ENCODE measurements at regions not wholly inside any gene's neighbourhood (a gene's known extent, or its start where the extent isn't known, plus 50 kb on each side); places are given as distances from the start of the nearest gene placed in this dataset.

- DNase-seq (ENCODE audit: low spot score), result peak; percentile 48
- peak; percentile 71 for TF ChIP-seq CTCF (IDR thresholded peaks at IDR 0.05; ENCODE audit: extremely low read depth, insufficient read depth, missing control alignments)
- in situ Hi-C loops (cut with MboI; ENCODE audit: low pct_unique_long_range_greater_than_20kb, low sequenced_read_pairs, unreplicated experiment), result loop anchor here (25.0 kb wide), 1 partner anchor 1250 kb away; no protein-coding TSS in a partner anchor
Measured at GRCh38 chrX:149286940-149287349, 218.2 kb downstream of the IDS start.

GRCh38 chrX:149284616-149285015 lies 220.5 kb downstream of the IDS start:
- in situ Hi-C loops (cut with MboI; ENCODE audit: low pct_unique_long_range_greater_than_20kb, low sequenced_read_pairs, unreplicated experiment), result loop anchor here (25.0 kb wide), 1 partner anchor 1247 kb away; no protein-coding TSS in a partner anchor
- TF ChIP-seq CTCF (IDR thresholded peaks at IDR 0.05; ENCODE audit: extremely low read depth, insufficient read depth, missing control alignments), result no peak
- no peak for DNase-seq (ENCODE audit: low spot score)

GRCh38 chrX:149283853-149284252 lies 221.3 kb downstream of the IDS start:
- in situ Hi-C loops (cut with MboI; ENCODE audit: low pct_unique_long_range_greater_than_20kb, low sequenced_read_pairs, unreplicated experiment), result loop anchor here (25.0 kb wide), 1 partner anchor 1247 kb away; no protein-coding TSS in a partner anchor
- TF ChIP-seq CTCF (IDR thresholded peaks at IDR 0.05; ENCODE audit: extremely low read depth, insufficient read depth, missing control alignments), result no peak
- DNase-seq (ENCODE audit: low spot score), result no peak

GRCh38 chrX:149282909-149283308 lies 222.2 kb downstream of the IDS start:
- DNase-seq (ENCODE audit: low spot score), result no peak
- no peak for TF ChIP-seq CTCF (IDR thresholded peaks at IDR 0.05; ENCODE audit: extremely low read depth, insufficient read depth, missing control alignments)
- in situ Hi-C loops (cut with MboI; ENCODE audit: low pct_unique_long_range_greater_than_20kb, low sequenced_read_pairs, unreplicated experiment), result loop anchor here (25.0 kb wide), 1 partner anchor 1246 kb away; no protein-coding TSS in a partner anchor

GRCh38 chrX:149280011-149280410 lies 225.1 kb downstream of the IDS start:
- in situ Hi-C loops (cut with MboI; ENCODE audit: low pct_unique_long_range_greater_than_20kb, low sequenced_read_pairs, unreplicated experiment), result loop anchor here (25.0 kb wide), 1 partner anchor 1243 kb away; no protein-coding TSS in a partner anchor
- no peak for DNase-seq (ENCODE audit: low spot score)
- TF ChIP-seq CTCF (IDR thresholded peaks at IDR 0.05; ENCODE audit: extremely low read depth, insufficient read depth, missing control alignments), result no peak

GRCh38 chrX:149275836-149276235 lies 229.3 kb downstream of the IDS start:
- in situ Hi-C loops (cut with MboI; ENCODE audit: low pct_unique_long_range_greater_than_20kb, low sequenced_read_pairs, unreplicated experiment), result loop anchor here (25.0 kb wide), 1 partner anchor 1239 kb away; no protein-coding TSS in a partner anchor
- DNase-seq (ENCODE audit: low spot score), result no peak
- TF ChIP-seq CTCF (IDR thresholded peaks at IDR 0.05; ENCODE audit: extremely low read depth, insufficient read depth, missing control alignments), result no peak
